SHP77 treated with DMSO at 0.1 percent for 48 hours (cell line): ENCODE measurements at regions not wholly inside any gene's neighbourhood (a gene's known extent, or its start where the extent isn't known, plus 50 kb on each side); places are given as distances from the start of the nearest gene placed in this dataset.

Experiments
- DNase-seq: peaks from one replicate; lab custom pipeline; 2025; lab: John Stamatoyannopoulos, UW

DNA sequence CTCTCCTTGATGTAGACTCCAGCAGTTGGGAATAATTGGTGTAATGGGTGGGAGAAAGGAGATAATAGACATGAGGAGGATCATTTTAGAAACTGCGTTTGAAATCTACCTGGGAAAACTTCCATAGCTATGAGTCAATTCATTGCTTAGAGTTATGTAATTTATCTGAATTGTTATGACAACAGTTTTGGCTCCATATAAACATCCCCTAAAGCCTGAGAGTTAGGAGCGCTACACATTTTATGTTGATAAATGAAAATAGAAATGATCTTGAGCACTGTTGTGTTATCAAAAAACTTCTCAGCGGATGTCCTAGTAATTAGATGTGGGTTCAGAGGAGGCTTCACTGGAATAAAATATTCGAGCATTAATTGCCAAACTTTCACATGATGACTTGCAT is 573.4 kb downstream of the TSN start:
- DNase-seq, result no peak

DNA sequence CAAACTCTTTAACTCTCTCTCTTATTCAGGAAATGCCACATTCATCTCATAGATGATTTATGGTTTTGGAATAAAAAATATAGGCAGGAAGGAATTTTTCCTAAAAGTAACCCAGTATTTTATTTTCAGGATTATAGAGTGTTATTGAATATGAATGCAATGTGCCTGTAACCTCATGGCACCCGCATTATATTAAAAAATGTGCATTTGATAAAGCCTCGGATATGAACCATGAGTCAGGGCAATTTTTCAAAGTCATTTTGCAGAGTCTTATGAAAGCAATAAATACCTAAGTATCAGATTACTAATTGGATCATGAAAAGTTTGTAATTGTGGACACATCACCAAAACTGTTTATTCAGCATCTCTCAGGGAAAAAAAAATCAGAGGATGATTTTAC is 573.8 kb downstream of the TSN start:
- no peak for DNase-seq

- DNase-seq, result no peak
Measured at GRCh38 chr2:122333932-122334331, 578.5 kb downstream of the TSN start.

DNA sequence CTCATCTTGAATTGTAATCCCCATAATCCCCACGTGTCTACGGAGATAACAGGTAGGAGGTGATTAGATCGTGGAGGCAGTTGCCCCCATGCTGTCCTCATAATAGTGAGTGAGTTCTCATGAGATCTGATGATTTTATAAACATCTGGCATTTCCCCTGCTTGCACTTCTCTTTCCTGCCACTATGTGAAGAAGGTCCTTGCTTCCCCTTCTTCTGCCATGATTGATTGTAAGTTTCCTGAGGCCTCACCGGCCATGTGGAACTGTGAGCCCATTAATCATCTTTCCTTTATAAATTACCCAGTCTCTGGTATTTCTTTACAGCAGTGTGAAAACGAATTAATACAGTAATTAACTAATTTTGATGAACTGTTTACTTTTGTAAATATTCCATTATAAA is 582.5 kb downstream of the TSN start:
- DNase-seq, result no peak

- no peak for DNase-seq
Measured at GRCh38 chr2:122340246-122340645, 584.8 kb downstream of the TSN start.

DNA sequence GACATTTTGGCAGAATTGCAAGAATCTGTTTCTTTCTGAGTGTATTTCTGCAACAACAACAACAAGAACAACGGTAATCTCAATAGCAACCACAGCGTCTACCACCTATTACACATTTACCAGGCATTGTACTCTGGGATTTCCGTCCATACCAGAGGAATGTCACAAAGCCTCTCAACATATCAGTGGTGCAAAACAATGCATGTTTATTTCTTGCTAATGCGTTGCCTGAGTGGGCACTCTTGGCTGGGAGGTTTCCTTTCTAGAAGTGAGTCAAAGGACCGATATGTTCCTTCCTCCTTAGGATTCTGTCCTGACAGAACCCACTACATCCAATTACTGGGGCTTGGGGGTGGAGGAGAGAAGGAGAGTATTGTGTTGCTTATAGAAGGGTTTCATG is 585.6 kb downstream of the TSN start:
- DNase-seq, result no peak

GRCh38 chr2:122352151-122352550 is 596.7 kb downstream of the TSN start:
- DNase-seq, result peak; percentile 34

- DNase-seq, result no peak
Measured at GRCh38 chr2:122357998-122358397, 602.5 kb downstream of the TSN start.

GRCh38 chr2:122358729-122359128 is 603.3 kb downstream of the TSN start:
- DNase-seq, result no peak

DNA sequence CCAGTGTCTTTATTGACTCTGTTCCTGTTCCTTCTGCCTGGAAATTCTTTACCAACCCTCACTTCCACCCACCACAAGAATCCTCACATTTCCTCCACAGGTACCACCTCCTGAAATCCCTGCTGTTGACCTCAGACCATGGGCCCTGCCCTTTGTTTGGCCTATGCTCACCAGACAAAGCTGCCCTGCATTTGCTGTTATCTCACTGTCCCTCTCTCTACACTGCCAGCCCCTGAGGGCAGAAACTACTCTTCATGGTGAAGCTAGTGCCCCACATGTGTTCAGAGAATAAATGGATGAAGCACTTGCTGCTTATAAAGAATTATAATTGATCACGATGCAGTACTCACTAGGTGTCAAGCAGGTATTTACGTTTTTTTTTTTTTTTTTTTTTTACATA is 608.4 kb downstream of the TSN start:
- no peak for DNase-seq

DNA sequence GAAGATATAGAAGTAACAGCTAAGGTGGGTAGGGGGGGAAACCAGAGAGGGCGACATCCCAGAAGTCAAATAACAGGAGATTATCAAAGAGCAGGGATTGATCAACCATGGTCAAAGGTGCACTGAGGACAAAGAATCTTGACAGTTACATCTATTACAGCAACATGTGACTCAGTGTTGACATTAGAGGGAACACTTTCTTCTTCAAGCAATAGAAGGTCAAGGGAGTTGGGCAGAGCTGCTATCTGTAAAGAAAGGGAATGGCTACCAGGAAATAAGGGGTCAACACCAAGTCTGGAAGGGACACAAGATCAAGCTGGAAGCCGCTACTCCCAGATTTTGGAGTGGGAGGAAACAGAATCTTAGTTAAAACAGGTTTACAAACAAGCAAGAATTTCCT is 611.0 kb downstream of the TSN start:
- DNase-seq, result no peak

- no peak for DNase-seq
Measured at GRCh38 chr2:122366969-122367645, 611.7 kb downstream of the TSN start.

DNA sequence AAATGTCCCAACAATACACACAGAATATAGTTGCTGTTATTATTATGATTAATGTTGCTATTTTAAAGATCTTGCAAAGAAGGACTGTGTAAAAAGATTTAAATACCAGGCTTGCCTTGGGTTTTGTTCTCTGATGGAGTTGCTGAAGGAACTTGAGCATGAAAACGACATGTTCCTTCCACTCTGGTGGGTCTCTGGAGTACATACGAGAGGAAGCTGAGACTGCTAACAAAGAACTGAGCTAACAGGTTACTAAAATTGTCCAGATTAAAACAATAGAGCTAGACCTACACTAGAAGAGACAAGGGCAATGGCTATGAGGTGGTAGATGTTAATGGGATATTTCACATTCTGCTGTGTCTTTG is 612.2 kb downstream of the TSN start:
- DNase-seq, result no peak

DNA sequence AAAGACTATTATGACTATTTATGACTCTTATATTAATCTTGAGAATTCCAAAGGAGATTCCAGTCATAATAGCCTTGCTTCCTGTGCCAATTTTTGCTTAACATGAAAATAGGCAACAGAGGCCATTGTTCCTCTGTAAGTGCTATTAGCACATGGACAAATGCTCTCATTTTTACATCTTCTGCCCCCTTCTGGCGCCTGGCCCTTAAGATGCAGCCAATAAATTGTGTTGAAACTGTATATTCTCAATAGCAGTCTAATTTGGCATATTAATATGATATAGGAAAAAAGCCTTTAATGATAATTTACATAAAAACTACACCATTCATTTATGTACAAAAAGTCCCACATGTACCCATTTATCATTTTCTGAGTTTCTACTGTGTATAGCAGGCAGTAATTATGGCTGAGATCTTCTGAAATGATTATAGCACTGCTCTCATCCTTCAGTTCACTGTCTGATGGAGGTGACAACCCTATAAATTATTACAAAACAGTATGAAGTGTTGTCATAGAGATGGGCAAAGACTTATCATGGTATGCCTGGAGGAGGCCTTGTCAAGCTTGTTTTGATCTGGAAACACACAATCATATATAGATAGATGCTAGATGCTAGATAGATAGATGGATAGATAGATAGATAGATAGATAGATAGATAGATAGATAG is 613.3 kb downstream of the TSN start:
- DNase-seq, result no peak

DNA sequence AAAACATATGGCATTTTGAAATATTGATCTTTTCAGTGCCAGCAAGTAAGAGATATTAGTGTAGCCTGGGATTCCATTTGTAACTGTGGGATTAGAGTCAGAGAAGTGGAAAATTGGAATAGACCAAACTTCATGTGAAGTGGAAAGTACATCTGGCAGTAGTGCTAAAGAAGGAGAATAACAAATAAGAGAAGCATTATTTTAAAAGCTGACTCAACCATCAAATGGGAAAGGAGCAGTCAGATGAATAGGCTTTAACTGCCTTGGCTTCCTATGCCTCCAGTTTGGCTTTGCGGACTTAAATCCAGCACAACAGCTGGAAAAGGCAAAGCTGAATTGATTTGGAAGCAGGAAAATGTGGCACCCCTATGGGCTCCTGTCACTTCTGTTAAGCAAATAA is 623.1 kb downstream of the TSN start:
- no peak for DNase-seq

DNA sequence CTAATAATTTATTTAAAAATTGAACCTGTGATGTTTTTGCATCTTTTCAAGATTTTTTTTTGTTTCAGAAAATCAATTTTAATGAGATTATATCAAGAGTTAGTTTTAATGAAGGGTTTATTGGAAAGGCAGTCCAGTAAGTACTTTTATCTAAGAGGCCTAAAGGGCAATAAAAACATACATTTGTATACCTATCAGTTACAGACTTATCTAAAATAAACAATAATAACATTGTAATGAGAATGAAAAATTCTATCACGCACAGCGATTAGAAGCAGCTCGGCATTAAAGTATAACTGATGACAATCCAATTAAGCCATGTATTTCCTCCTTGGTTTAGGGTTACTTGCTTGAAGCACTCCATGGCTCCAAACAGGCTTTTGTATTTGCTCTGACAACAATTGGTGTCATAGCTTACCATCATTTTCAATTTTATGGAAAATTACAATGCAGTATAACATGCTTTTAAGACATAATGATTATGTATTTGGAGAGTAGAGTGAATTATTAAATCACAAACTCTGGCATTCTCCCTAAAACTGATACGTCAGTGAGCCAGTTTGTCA is 629.4 kb downstream of the TSN start:
- DNase-seq, result no peak

DNA sequence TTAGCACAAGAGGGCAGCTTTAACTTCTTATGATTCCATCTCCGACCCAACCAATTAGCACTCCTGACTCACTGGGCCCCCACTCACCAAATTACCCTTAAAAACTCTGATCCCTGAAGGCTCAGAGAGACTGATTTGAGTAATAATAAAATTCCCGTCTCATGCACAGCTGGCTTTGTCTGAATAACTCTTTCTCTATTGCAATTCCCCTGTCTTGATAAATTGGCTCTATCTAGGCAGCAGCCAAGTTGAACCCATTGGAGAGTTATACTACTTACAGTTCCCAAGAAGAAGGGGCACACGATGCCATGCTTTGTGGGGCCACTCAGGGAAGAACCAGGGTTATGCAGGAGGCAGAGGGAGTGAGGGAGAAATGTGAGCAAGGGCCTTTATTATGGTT is 632.8 kb downstream of the TSN start:
- DNase-seq, result no peak

DNA sequence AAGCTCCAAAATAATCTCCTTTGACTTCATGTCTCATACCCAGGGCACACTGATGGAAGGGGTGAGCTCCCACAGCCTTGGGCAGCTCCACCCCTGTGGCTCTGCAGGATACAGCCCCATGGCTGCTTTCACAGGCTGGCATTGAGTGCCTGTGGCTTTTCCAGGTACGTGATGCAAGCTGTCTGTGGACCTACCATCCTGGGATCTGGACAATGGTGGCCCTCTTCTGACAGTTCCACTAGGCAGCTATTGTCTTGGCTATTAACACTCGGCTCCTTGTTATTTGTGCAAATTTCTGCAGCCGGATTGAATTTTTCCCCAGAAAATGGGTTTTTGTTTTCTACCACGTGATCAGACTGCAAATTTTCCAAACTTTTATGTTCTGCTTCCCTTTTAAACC is 634.2 kb downstream of the TSN start:
- DNase-seq, result no peak

GRCh38 chr2:122390406-122390805 is 635.0 kb downstream of the TSN start:
- DNase-seq, result no peak

DNA sequence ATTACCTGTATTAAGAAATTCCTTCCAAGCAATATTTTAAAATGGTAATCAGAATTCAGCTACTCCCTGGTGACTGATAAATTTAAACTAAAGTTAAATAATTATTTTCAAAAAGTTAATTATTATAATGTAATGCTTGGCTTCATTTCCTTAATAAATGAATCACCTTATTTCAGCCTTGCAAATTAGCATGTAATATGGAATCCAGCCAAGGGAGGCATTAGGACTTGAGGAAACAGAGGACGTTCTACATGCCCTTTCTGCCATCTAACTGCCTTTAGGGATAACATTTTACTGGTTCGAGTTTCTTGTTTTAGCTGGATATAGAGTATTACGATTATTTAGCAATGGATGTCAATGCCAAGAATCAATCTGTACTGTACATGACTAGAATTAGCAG is 636.3 kb downstream of the TSN start:
- DNase-seq, result no peak

- no peak for DNase-seq
Measured at GRCh38 chr2:122395687-122396086, 640.2 kb downstream of the TSN start.

- DNase-seq, result no peak
Measured at GRCh38 chr2:122411231-122411630, 655.8 kb downstream of the TSN start.

DNA sequence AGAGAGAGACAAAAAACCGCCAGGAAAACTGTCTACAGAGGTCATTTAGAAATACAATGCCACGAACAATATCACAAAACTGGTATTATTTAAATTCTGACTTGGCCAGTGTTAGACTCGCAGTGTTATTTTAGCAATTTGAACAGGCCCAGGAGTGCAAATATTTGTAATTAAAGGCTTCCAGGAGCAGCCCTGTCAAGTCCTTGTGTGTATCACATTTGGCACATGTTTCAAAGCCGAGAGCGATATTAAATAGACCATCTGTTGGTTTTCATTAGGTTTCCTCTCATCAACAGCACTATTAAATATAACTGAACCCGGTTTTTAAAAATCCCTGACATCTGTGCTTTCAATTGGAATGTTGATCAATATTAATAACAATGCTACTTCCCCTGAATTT is 656.9 kb downstream of the TSN start:
- DNase-seq, result no peak

GRCh38 chr2:122414902-122415301 is 659.5 kb downstream of the TSN start:
- peak; percentile 3 for DNase-seq
